Stomach (tissue), 8 donors: ENCODE measurements at regions not wholly inside any gene's neighbourhood (a gene's known extent, or its start where the extent isn't known, plus 50 kb on each side); places are given as distances from the start of the nearest gene placed in this dataset.

Experiments used
- DNase-seq, 2 donors: peaks; one replicate each; pipeline versions ENCODE4 v3.0.0 to v3.0.0-alpha.2; 2013 to 2019
- H3K27ac ChIP-seq, 5 donors: fragments of 200-600 bp in 4 of 5; sonication (generic) in 4 of 5; one replicate each; pipeline ENCODE4 v1.5.1; 2013 to 2019; ENCODE audit warnings: mild to moderate bottlenecking in 1 of 5, moderate library complexity in 1 of 5
- H3K27me3 ChIP-seq, 3 donors: fragments of 200-600 bp; sonication (generic); one replicate each; pipeline ENCODE4 v1.5.1; 2017 to 2019; ENCODE audit warnings: mixed run types in 1 of 3
- H3K36me3 ChIP-seq, 4 donors: fragments of 200-600 bp; sonication (generic); 1 replicate in 3 of 4; 2 replicates in 1 of 4; pipeline ENCODE4 v1.5.1; 2016 to 2019
- H3K4me1 ChIP-seq, 4 donors: fragments of 200-600 bp; sonication (generic); one replicate each; pipeline ENCODE4 v1.5.1; 2016 to 2019
- H3K4me3 ChIP-seq, 4 donors: fragments of 200-600 bp; sonication (generic) in 3 of 4; one replicate each; pipeline ENCODE4 v1.5.1; 2016 to 2019; ENCODE audit warnings: mild to moderate bottlenecking in 1 of 4
- H3K9me3 ChIP-seq, 4 donors: fragments of 200-600 bp; sonication (generic); one replicate each; pipeline ENCODE4 v1.5.1; 2016 to 2019
- CTCF ChIP-seq, 7 experiments: fragments of 450-650 bp in 4 of 7; fragments of 200-600 bp in 3 of 7; sonication (generic) in 3 of 7; IDR thresholded peaks; one replicate each; pipeline ENCODE4 v1.5.1; 2016 to 2019; ENCODE audit warnings: antibody characterized with exemption in 7 of 7, control low read depth in 2 of 7, mild to moderate bottlenecking in 1 of 7
- EP300 ChIP-seq: sonication (generic); formaldehyde crosslinking; IDR thresholded peaks from one replicate; pipeline ENCODE4 v1.6.1; 2017; ENCODE audit warnings: antibody characterized with exemption
- POLR2A ChIP-seq, 4 donors: fragments of 450-650 bp; IDR thresholded peaks; one replicate each; pipeline ENCODE4 v1.6.1; 2016; ENCODE audit warnings: antibody characterized with exemption in 4 of 4, control low read depth in 2 of 4, mild to moderate bottlenecking in 1 of 4, moderate library complexity in 1 of 4
- POLR2AphosphoS5 ChIP-seq, 3 donors: sonication (generic); formaldehyde crosslinking; IDR thresholded peaks; one replicate each; pipeline ENCODE4 v1.6.1; 2016; ENCODE audit warnings: antibody characterized with exemption in 3 of 3
- WGBS, 5 donors: extraction: QIAGEN DNeasy Blood & Tissue Kit in 3 of 5; methylation state at CpG; one replicate each; pipeline versions ENCODE4 v1.1.5 to v1.1.7; 2013 to 2018; 5-methylcytosine and 5-hydroxymethylcytosine counted together
- intact Hi-C: fragments of 100-400 bp; cut with DNase I; formaldehyde crosslinking; loops from one replicate; pipeline ENCODE4 v1.15.1; 2023; ENCODE audit warnings: low total_unique reads
- donor health status: healthy with polysubstance abuse.
- donor health status: Bipolar disorder and iron deficiency.
- donor health status: healthy.

DNA sequence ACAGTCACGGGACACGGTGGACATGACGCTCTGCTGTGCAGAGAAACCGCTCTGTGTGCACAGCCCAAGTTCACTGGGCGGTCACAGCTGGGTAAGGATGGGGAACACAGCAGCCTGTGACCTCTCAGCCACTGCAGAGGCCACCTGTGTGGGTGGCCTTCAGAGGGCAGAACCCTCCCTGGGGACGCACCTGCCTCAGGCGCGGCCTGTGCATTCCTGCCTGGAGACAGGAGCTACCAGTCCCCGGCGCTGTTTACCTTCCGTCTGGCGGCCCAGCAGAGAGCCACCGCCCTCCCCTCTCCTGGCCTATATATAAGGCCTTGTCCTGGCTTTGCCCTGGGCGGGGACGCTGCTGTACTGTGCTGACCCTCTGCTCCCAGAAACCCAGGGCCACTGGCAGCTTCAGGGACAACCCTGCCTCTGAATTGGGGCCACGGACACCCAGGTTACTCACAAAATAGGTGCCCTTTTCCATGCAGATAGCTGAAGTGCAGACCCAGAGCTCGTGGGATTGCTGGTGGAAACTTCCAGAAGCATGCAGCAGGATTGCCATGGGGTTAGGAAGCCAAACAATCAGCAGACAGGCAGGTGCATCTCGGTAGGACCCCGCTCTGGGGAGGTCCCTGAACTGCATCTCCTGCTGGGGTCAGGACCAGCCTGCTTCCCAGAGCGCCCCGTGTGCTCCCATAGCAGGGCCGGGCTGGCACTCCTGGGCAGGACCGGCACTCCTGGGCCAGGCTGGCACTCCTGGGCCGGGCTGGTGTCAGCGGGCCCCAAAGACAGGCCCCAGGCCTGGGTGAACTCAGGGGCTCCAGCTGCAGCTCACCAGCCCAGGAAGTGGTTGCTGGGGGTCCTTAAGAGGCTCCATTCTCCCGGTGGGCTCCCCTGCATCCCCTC is 83.6 kb downstream of the SIK1 start:
- Histone ChIP-seq H3K36me3 (no peaks in the 10 kb centered on the region), H3K27ac (peak overlapping the region; percentile 85 to 94 (median 91)), H3K27me3 (peaks cover 0 to 10% (median 0%) of the 10 kb centered on the region in 3 donors), H3K4me3 (peak overlapping the region in 1 of 4 donors; percentile 8), H3K9me3 (no peaks in the 10 kb centered on the region), H3K4me1 (peaks cover 30 to 53% (median 48%) of the 10 kb centered on the region in 4 donors)
- TF ChIP-seq POLR2A (IDR thresholded peaks at IDR 0.05) (peak in 2 of 4 donors; percentile 60 to 90), CTCF (IDR thresholded peaks at IDR 0.05) (no peak), POLR2AphosphoS5 (IDR thresholded peaks at IDR 0.05) (peak; percentile 27 to 96 (median 96)), EP300 (no peak)
- intact Hi-C loops, result no loop called here
- DNase-seq, result peak; percentile 95 to 96
- 32 to 69% (median 52%) methylated on average over 15 to 26 of the region's 26 CpGs for WGBS, 5 donors

DNA sequence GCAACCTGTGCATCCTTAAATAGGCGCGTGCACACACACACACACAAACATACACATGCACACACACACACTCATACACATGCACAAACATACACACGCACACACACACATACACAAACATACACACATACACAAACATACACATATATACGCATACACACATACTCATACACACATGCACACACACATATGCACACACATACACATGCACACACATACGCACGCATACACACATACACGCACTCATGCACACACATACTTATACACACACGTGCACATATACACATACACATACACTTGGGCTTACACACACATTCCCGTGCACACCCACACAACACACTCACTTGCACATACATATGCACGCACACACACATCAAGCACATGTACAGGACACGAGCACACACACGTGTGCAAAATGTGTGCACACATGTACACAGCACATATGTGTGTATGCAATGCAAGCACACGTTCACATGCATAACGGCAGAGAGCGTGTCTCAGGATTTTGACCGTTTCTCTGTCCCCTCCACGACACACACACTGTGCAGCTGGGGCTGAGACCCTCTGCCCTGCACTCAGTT is 84.5 kb downstream of the SIK1 start:
- Histone ChIP-seq H3K27ac (peak overlapping the region; percentile 85 to 94 (median 91)), H3K4me3 (no peak overlapping the region), H3K4me1 (peaks cover 30 to 53% (median 48%) of the 10 kb centered on the region in 4 donors), H3K36me3 (no peaks in the 10 kb centered on the region), H3K27me3 (peaks cover 0 to 10% (median 0%) of the 10 kb centered on the region in 3 donors), H3K9me3 (no peaks in the 10 kb centered on the region)
- TF ChIP-seq POLR2A (IDR thresholded peaks at IDR 0.05) (peak in 1 of 4 donors; percentile 6), CTCF (IDR thresholded peaks at IDR 0.05) (no peak)
- 82 to 92% (median 87%) methylated on average over 17 of the region's 17 CpGs for WGBS, 5 donors
- intact Hi-C loops, result no loop called here
- no peak for DNase-seq

DNA sequence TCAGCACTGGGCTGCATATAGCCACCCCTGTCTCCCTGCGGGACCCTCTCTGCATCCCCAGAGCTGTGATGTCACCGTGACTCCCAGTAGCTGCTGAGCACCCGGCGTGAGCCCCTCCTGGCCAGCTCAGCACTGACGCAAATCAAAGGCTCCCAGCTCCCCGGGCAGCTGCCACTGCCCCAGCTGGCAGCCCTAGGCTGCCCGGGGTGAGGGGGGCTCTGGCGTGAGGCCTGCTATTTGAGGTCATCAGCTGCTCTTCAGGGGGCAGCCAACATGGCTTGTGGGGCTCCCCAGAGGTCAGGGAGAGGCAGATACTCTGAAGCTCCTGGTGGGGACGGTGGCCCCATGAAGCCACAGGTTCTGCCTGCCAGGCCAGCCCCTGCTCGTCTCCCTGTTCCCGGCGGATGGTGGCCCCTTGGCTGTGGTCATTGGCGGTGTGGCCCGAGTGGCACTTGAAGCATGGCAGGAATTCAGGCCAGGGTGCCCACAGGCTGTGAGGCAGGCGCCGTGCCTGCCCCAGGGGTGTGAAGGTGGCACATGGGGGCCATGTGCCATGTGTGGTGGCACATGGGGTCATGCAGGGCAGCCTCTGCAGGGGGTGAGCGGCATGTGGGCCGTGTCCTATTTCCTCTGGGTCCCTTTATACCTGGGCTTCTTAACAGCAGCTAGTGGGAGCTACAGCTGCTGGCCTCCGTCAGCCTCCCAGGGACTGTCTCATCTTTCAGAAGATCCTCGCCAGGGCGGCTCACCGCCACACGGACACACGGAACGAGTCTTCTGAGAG is 85.4 kb downstream of the SIK1 start:
- Histone ChIP-seq H3K27ac (peak overlapping the region; percentile 21 to 87 (median 57)), H3K36me3 (no peaks in the 10 kb centered on the region), H3K9me3 (no peaks in the 10 kb centered on the region), H3K4me1 (peaks cover 30 to 53% (median 48%) of the 10 kb centered on the region in 4 donors), H3K27me3 (peaks cover 0 to 10% (median 0%) of the 10 kb centered on the region in 3 donors), H3K4me3 (no peak overlapping the region)
- no peak for DNase-seq
- intact Hi-C loops, result no loop called here
- WGBS, 5 donors, result 63 to 81% (median 74%) methylated on average over 15 to 25 of the region's 25 CpGs
- TF ChIP-seq CTCF (IDR thresholded peaks at IDR 0.05) (no peak), POLR2A (IDR thresholded peaks at IDR 0.05) (no peak), POLR2AphosphoS5 (IDR thresholded peaks at IDR 0.05) (no peak), EP300 (no peak)
